ENCODE measurements at regions not wholly inside any gene's neighbourhood (a gene's known extent, or its start where the extent isn't known, plus 50 kb on each side); places are given as distances from the start of the nearest gene placed in this dataset.

DNA sequence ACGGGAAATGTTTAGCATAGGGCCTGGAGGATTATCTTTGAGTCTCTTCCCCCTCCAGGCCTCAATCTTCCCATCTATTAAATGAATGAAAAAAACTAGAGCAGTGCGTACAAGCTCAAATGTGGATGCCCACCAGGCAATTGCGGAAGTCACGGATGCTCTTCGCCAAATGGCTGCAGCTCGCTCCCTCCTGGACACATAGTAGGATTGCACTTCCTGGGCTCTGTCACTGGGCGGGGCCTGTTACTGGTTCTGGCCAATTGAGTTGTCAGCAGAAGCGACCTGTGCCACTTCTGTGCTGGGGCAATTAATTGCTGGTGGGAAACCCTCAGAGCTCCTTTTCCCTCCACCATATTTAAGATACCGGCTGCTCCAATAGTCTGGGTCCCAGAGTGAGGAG, 168.2 kb upstream of the IRX6 start:
- TF ChIP-seq, protein P1, sequence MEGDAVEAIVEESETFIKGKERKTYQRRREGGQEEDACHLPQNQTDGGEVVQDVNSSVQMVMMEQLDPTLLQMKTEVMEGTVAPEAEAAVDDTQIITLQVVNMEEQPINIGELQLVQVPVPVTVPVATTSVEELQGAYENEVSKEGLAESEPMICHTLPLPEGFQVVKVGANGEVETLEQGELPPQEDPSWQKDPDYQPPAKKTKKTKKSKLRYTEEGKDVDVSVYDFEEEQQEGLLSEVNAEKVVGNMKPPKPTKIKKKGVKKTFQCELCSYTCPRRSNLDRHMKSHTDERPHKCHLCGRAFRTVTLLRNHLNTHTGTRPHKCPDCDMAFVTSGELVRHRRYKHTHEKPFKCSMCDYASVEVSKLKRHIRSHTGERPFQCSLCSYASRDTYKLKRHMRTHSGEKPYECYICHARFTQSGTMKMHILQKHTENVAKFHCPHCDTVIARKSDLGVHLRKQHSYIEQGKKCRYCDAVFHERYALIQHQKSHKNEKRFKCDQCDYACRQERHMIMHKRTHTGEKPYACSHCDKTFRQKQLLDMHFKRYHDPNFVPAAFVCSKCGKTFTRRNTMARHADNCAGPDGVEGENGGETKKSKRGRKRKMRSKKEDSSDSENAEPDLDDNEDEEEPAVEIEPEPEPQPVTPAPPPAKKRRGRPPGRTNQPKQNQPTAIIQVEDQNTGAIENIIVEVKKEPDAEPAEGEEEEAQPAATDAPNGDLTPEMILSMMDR (IDR thresholded peaks at IDR 0.05): no peak
- TF ChIP-seq EZH2 (IDR thresholded peaks at IDR 0.05; ENCODE audit: borderline replicate concordance, insufficient read depth, low read depth, low read length, poor library complexity, severe bottlenecking): no peak
